GM18519 (cell line): ENCODE measurements at regions not wholly inside any gene's neighbourhood (a gene's known extent, or its start where the extent isn't known, plus 50 kb on each side); places are given as distances from the start of the nearest gene placed in this dataset.
"Not testable (repeated sequence)": the region's sequence is repeated elsewhere in the genome, so short reads cannot be mapped to it uniquely, and the experiment has no call there.

ENCODE experiments used
- ATAC-seq: cut with Tn5 transposase; IDR thresholded peaks from one replicate; pipeline ENCODE4 v1.9.1; 2021; ENCODE audit warnings: mild to moderate bottlenecking, moderate library complexity; ENCODE audit not compliant: unreplicated experiment, low FRiP score

DNA sequence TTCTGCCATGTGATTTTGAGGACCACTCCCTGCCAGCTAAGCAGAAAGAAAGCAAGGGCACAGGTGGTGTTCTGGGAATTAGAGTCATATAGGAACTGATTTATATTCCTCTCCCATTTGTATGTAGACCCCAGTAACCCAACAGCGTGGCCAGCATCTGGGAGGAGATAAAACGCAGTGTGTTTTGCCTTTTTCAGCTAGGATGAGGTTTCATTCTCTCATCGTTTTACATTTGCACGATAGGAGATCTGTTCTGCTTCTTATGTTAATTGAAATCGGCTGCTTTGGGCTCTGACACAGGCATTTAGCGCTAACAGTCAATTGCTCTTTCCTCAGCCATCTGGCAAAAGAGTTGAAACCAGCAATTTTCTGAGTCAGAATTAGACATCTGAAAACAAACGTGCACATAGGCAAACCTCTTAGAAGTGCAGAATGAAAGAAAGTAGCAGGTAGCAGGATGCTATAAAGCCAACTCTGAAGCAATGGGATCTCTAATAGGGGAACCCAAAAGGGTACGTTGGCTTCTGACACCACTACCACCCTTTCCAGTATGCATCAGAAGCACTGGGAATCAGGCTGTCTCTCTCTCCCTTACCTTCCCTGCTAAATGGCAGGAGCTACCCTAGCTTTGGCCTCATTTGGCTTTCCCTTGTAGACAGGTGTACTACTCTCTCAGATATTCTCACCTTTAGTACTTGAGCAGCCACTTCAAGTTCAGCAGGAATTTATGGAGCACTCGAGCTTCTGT, 219.1 kb downstream of the PHLDA1 start:
- ATAC-seq: peak; percentile 47

DNA sequence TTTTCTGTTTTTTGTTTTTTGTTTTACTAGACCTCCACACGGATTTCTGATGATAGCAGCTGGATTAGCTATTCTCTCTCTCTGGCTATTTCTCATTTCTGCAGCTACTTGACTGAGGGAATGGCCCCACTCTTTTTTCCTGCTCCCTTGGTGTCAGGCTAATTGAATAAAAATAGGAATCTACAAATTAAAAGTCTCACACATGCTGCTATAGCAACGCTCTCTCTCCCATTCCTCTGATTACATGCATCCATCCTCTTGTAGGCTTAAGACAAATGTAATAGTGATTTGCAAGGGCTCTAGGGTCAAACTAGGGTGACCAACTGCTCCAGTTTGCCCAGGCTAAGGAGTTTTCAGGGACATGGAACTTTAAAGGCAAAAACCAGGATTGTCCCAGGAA, 221.8 kb downstream of the PHLDA1 start:
- no peak for ATAC-seq

DNA sequence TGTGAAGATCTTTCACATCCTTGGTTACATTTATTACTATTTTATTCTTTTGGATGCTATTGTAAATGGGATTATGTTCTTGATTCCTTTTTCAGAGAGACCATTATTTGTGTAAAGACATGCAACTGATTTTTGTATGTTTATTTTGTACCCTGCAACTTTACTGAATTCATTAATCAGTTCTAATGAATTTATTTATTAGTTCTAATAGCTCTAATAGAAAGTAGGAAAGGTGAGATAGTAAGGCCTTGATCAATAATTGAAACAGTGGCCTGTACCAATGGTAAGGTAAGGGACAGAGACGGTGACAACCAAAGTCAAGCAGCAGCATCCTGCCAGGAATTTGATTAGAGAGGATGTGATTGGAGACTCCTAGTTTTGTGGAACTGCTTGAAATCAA, 224.1 kb downstream of the PHLDA1 start:
- ATAC-seq: no peak

DNA sequence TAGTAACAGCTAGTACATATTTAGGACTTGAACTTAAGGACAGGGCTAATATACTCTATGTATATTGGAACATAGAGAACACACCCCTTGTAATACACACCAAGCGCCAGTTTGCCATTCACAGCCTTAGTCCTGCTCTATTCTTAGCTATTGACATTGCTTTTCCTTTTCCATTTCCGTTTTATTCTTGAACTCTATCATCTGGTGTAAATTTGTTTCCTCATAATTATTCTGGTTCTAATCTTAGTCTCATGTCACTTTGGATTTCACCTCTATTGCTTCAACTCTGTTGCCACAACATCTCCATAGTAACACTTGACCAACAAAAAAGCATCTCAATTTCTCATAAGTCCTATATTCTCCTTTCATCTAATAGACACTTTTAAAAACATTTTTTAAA, 225.7 kb downstream of the PHLDA1 start:
- no peak for ATAC-seq

DNA sequence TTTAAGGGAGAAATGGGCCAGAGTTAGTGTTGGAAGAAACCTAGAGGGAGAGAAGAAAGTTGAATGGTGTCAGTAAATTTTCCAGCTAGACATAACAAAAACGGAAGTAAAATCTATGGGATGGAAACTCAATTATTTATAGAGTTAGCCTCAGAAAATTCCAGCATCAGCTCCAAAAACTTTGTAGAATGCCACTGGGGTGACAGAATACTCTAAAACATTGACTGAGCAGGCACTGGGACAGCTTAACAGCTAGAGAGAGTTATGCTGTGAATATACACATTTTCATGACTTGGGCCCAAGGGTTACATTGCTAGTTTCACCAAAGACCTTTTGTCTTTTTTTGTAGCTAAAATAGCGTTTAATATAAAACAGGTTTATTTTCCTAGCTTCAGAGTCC, 226.3 kb downstream of the PHLDA1 start:
- ATAC-seq: no peak

DNA sequence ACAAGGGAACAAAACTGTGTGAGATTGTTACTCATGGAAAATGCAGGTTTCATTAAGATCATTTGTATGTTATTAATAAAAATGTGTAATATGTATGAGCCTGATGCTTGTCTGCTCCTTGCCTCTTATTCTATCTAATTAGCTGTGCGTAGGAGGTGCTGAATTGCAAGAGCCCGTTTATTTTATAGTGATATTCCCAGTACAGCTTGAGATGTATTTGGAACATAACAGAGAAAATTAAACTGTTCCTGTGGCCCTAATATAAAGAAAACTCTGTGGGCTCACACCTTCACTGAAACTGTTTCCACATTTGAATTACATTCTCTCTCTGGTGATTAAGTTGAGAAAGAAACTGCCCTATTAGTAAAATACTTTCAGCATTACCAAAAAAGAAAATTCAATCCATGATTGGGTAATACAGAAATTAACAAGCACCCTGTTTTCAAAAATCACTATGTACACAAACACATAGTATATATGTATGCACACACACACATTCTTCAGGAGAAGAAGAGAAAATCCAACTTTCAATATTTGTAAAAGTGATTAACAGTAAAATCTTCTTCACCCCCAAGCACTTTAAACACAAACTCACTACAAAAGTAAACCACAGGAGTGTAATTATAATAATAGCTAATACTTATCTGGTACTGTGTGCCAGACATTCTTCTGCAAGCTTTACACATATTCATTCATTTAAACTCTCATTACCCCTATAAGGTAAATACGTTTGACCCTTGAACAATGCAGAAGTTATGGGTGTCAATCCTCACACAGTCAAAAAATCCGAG, 233.2 kb downstream of the PHLDA1 start:
- ATAC-seq: no peak

DNA sequence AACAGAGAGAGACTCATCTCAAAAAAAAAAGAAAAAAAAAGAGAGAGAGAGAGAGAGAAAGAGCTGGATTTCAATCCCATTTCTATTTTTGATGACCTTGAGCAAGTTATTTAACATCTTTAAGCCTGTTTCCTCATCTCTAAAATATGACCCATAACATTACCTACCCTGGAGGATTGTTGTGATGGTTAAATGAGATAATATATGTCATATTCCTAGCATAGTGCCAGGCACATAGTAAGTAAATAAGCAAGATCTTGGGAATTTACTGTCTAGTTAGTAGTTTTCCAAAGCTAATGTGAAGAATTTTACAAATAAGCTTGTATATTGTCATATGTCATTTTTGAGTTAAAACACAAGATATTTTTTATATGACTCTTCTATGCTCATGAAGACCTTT, 236.5 kb downstream of the PHLDA1 start:
- ATAC-seq: no peak

DNA sequence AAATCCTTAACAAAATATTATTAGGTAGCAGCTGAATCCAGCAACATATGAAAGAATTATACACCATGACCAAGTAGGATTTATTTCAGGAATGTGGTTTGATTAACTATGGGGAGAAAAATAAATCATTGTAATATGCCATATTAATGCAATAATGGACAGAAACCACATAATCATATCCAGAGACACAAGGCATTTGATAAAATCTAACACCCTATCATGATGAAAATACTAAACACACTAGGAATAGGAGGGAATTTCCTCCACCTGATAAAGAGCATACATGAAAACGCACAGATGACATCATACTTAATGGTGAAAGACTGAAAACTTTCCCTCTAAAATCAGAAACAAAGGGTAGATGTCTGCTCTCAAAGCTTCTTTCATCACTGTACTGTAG, 238.9 kb downstream of the PHLDA1 start:
- ATAC-seq: no peak

DNA sequence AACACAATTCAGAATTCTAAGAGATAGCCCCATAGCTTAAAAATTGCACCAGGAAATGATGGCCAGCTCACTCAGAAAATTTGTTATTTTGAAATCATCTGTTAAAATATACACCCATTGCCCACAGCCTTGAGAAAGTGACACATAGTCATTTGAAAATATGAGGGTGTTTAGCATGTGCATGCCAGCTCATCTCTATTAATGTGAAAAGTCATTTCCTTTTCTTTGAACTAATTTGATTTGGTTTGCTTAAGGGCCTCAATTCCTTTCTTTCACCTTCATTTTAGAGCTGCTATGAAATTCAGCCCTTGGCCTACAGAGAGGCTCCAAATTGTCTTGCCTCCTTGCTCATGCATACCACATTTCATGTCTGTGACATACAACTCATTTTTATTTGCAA, 241.4 kb downstream of the PHLDA1 start:
- ATAC-seq: no peak

DNA sequence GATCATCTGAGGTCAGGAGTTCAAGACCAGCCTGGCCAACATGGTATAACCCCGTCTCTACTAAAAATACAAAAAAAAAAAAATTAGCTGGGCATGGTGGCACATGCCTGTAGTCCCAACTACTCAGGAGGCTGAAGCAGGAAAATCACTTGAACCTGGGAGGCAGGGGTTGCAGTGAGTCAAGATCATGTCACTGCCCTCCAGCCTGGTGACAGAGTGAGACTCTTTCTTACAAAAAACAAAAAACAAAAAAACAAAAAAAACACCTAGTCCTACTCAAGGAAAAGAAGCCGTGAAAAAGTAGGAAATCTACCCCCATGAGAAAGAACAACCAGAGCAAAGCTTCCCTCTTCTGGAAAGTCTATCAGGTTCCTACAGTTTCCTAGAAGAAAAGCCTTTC, 244.4 kb downstream of the PHLDA1 start:
- ATAC-seq: not testable (repeated sequence)

DNA sequence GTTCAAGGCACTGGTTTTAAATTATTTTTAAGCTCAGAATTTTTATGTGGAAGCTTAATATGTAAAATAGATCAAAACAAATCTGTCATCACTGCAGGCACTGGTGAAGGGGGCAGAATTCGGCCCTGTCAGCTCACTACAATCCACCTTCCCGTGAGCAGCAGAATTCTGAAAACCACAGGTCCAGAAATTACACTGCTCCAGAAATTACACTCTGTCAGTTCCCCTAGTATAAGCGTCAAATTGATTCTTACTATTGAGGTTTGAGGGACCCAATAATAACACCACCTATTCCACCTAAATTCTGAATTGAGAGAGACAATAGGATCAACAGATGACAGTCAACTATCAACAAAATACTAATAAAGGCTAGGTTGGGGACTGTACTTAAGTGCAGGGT, 245.5 kb downstream of the PHLDA1 start:
- no peak for ATAC-seq

DNA sequence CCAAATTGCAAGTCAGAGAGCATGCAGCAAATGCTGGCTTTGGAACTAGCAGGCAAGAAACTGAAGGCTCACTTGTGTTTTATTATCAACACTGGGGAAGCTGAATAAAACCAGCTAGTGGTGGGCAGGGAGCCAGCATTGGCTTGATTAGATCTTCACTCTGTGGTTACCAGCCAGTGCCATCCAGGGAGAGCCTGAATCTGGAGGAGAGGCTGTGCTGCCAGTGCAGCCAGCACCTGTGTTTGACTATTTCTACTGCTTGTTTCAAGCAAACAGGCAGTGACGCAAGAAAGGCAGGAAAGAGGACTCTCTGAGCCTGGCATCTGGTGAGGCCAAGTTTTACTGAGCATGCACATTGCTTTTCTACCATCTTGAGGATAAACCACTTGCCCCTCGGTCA, 247.0 kb downstream of the PHLDA1 start:
- ATAC-seq: no peak

DNA sequence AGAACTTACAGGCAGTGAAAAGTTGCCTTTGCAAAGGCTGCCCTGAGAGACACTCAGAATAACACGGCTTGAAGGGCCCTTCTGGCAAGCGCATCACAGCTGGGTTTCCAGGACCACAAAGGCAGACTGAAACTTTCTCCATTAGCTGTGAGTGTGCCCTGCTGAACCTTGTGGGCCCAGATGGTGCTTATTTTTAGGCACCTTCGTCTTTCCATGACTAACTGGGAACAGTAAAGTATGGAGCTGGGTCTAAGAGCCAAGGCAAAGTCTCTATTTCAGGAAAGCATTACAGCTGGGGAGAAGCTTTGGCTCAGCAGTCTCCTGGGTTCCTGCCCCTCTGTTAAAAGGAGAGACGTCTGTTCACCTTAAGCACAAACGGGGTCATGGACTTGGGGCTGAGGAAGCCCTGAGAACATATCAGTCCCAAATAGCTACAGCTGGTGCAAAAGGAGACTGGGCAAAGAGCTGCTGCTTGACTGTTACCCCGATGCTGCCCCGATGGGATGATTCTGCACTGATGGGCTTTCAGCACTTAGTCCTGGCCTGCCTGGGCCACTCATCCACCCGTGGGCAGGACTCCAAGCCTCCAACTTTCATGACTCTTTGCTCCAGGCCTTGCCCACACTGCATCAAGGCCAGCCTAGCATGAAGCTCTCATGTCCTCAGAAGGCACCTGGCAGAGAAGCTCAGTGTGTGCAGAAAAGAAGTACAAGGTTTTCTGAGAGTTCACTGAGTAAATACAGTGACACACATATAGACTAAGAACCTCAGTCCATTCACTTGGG, 248.3 kb downstream of the PHLDA1 start:
- no peak for ATAC-seq

DNA sequence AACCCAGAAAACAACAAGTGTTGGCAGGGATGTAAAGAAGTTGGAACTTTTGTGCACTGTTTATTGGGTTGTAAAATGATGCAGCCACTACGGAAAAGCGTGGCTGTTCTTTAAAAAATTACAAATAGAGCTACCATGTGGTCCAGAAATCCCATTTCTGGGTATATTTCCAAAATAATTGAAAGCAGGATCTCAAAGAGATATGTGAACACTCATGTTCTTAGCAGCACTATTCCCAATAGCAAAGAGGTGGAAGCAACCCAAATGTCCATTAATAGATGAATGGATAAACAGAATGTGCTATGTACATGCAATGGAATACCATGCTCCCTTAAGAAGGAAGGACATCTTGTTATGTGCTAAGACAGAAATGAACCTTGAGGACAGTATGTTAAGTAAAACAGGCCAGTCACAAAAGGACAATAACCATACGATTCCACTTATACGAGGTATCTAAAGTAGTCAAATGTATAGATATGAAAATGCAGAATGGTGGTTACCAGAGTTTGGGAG, 249.5 kb downstream of the PHLDA1 start:
- ATAC-seq: no peak

DNA sequence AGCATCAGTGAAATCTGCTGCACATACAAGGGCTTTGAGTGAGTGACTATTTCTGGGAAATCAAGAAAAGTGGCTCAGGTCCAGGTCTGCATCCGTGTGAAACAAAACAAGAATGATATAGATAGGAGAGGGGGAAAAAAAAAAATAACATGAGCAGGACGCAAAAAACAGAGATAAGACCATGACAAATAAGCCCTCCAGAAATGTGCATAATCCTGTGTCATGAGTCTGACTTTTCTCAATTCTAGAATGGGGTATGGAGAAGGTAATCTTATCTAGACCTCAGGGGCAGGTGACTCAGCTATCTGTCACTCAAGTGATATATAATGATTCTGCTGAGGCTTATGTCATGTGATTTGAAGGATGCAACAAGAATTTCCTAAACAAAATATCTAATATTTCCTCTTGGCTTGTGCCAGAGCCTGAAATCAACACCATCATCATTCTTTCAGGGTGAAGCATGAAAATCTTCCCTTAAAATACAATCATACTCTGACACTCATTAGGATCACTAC, 250.0 kb downstream of the PHLDA1 start:
- ATAC-seq: no peak

DNA sequence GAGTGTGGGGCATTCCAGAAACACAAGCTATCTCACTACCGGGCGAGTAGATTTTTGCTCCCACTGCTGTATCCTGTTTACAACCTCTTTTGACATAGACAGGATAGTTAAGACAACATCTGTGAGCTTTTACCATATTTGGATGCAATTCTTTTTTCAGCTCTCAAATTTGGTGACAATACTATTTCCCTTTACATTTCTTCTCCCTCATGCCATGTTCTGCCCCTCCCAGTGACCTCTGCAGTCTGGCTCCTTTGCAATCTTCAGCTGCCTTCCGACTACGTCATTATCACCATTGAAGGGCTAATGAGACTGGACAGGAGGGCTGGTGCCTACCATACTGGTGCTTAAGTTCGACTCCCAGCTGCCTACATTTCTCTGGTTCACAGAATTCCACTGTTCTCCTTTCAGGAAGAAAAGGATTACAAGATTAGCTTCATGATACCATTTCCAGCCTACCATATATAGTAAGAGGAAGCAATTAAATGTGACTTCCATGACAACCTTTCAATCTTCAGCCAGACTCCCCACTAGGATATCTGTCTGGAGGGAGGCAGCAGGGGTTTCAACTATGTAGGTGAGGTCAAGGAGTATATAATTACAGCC, 251.6 kb downstream of the PHLDA1 start:
- no peak for ATAC-seq

DNA sequence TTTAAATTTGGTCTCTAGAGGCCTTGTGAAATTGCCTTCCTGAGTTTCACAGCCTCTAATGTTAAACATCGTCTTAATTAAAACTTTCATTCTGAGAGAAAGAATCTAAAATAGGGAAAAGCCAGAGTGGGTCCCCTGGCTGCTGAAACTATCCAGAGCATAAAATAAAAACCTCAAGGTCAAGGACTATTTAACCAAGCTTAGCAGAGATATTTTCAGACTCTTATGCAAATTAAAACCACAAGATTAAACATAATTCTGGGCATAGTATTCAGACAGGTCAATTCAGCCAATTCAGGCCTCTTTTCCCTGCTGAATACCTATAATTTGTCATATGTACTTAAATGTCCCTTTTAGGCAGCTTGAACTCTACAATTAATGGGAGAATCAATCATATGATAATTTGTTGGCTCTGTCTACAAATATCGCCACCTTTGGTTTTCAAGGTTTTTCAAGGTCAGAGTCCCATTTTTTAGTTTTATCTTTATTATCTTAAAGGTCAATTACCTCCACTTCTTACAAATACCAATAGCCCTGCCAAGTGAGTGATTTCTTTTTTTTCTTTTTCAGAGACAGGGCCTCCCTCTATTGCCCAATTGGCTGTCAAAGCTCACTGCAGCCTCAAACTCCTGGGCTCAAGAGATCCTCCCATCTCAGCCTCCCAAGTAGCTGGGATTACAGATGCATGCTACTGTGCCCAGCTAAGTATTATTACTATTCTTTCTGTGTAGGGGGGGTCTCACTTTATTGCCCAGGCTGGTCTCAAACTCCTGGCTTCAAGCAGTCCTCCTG, 257.1 kb downstream of the PHLDA1 start:
- no peak for ATAC-seq

DNA sequence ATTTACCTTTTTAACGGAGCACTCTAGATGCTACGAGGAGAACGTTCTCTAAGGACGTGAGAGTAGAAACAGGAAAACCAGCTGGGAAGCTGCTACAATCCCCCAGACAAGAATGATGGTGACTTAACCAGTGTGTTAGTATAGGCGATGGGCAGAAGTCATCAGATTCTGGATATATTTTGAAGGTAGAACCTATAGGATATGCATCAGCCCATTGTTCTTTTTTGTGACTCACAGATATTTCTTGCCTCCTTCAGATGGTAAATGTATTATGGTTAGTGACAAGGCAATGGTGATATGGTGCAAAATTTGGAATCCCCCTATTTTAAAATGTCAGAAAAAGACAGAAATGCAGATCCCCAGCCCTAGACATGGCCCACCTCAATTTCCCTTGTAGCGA, 258.2 kb downstream of the PHLDA1 start:
- ATAC-seq: no peak

DNA sequence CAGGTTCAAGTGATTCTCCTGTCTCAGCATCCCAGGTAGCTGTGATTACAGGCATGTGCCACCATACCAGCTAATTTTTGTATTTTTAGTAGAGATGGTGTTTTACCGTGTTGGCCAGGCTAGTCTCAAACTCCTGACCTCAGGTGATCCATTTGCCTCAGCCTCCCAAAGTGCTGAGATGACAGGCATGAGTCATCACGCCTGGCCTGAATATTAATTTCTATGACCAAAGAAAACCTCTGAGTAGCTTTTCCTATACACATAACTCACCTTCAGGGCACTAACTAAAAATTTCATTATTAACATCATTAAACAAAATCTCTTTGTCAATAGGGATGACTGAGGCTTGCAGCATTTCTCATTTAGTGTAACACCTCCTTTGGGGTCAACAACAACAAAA, 259.6 kb upstream of the KRR1 start:
- ATAC-seq: no peak

DNA sequence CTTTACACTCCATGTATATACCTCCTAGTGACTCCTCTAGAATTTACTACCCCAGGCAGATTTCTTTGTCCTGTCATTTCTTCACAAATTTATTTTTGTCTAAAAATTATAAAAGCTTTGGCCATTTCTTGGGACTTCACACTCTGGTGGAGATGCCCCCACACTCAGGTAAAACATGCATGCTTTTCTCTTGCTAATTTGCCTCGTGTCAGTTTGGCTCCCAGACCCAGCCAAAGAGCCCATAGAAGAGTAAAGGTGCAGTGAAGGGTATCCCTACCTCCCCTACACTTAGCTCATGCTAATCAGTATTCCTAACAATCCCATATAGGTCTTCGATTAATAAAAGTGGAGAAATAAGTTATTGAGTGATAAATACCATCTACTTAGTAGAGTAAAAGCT, 256.5 kb upstream of the KRR1 start:
- ATAC-seq: no peak
